RWPE1 (cell line): ENCODE measurements at regions not wholly inside any gene's neighbourhood (a gene's known extent, or its start where the extent isn't known, plus 50 kb on each side); places are given as distances from the start of the nearest gene placed in this dataset.

Experiments
- CTCF ChIA-PET: fragments of 350-600 bp; sonication (Branson Sonifier 250); formaldehyde crosslinking; extraction: SDS; loops from one replicate; lab custom pipeline; 2021; lab: Yijun Ruan, JAX
- POLR2A ChIA-PET: fragments of 400-600 bp; formaldehyde crosslinking; extraction: SDS; loops from one replicate; lab custom pipeline; 2020; ENCODE audit warnings: antibody characterized with exemption; ENCODE audit not compliant: low non-redundant PET; lab: Yijun Ruan, JAX
- DNase-seq: peaks from one replicate; pipeline ENCODE4 v3.0.0; 2012; ENCODE audit warnings: low spot score
- H3K27ac ChIP-seq: fragments of 450-650 bp; 2 replicates; pipeline ENCODE4 v1.5.1; 2017
- TF ChIP-seq, protein P1 (sequence below): fragments of 450-650 bp; conservative IDR thresholded peaks from 2 replicates; pipeline ENCODE4 v1.5.1; 2017; ENCODE audit warnings: low read depth, mild to moderate bottlenecking

DNA sequence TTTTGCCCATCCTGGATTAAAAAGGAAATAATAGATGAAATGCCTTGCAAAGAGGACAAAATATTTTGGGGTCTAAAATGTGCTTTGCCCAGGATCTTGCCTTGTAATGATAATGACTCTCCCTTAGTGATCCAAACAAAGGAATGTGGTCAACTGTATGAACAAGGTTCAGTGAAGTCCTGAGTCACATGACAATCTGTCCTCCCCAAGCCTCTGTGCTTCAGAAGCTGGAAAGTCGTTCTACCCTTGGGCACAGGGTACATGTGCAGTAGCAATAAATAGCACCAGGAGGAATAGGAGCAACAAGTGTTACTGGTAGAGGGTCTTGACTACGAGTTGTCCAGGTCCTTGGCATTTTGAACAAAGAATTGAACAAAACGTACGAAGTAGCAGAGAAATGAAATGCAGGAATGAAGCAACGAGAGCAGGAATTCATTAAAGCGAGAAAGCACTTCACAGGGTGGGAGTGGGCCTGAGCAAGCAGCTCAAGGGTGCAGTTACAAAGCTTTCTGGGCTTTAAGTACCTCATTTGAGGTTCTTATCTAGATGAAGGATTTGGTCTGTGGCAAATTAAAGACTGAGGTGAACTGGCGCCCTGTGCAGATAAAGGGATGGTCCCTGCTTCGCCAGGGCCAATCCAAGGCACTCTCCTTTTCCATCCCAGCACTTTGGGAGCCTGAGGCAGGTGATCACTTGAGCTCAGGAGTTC, 65.8 kb downstream of the RESF1 start:
- ChIA-PET POLR2A (no interaction called here), CTCF (no interaction called here)
- TF ChIP-seq, protein P1, sequence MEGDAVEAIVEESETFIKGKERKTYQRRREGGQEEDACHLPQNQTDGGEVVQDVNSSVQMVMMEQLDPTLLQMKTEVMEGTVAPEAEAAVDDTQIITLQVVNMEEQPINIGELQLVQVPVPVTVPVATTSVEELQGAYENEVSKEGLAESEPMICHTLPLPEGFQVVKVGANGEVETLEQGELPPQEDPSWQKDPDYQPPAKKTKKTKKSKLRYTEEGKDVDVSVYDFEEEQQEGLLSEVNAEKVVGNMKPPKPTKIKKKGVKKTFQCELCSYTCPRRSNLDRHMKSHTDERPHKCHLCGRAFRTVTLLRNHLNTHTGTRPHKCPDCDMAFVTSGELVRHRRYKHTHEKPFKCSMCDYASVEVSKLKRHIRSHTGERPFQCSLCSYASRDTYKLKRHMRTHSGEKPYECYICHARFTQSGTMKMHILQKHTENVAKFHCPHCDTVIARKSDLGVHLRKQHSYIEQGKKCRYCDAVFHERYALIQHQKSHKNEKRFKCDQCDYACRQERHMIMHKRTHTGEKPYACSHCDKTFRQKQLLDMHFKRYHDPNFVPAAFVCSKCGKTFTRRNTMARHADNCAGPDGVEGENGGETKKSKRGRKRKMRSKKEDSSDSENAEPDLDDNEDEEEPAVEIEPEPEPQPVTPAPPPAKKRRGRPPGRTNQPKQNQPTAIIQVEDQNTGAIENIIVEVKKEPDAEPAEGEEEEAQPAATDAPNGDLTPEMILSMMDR: no peak
- no peak for DNase-seq
- H3K27ac ChIP-seq: no peak overlapping the region

DNA sequence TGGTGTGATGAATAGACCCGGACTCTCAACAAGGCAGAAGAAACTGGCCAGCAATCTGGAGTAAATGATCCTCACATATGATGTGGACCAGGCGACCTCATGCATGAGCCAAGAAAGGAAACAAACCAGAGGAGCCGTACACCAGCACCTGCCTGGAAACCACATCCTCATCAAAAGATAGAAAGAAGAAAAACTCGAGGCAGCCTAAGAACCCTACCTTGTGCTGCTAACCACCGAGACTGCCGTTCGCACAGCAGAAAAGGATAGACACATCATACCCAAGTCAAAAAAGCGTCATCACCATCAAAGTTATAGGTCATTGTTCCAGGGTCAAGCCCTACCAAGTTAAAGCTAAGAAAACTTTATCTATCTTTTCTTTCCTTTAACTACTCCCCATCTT, 66.7 kb downstream of the RESF1 start:
- TF ChIP-seq, protein P1: no peak
- DNase-seq: no peak
- ChIA-PET CTCF (no interaction called here), POLR2A (no interaction called here)
- H3K27ac ChIP-seq: no peak overlapping the region

DNA sequence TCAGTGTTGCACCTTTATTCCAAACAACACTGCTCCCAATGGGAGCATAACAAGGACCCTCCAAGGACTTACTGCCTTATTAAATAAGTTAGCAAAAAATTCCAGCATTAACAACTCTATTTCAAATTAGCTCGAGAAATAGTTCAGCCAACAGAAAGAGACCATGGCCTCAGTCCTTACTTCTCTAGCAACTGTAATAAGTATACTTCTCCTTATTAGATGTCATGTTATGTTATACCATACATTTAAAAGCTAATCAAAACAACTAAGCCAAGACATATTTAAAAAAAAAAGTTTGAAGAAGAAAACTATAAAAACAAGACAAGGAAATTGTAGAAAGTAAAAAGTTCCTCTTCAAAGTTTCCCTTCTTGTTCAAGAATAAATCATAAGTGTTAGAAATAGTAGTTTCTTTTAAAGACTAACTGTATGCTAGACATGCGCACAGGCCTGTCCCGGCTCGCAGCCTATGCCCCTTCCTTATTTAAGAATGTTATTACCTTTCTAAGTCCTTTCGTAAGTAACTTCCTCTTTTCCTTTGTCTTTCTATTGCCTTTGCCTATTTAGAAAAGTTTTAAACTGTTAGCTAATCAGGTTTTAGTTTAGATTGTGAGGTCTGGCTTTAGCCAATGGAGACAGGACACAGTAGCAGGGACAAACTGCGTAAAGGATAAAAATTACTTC, 68.6 kb downstream of the RESF1 start:
- POLR2A ChIA-PET: no interaction called here
- H3K27ac ChIP-seq: no peak overlapping the region
- DNase-seq: no peak
- CTCF ChIA-PET: no interaction called here
- TF ChIP-seq, protein P1: no peak

DNA sequence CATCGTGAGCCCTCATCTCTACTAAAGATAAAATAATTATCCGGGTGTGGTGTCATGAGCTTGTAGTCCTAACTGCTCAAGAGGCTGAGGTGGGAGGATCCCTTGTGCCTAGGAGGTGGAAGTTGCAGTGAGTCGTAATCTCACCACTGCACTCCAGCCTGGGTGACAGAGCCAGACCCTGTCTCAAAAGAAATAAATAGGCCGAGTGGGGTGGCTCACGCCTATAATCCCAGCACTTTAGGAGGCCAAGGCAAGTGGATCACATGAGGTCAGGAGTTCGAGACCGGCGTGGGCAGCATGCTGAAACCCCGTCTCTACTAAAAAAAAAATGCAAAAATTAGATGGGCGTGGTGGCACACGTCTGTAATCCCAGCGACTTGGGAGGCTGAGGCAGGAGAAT, 70.9 kb downstream of the RESF1 start:
- DNase-seq: no peak
- CTCF ChIA-PET: interaction anchor here (0.6 kb wide), 1 partner anchor 1419 kb away, joined by 3 read pairs; no protein-coding TSS in a partner anchor
- H3K27ac ChIP-seq: no peak overlapping the region
- POLR2A ChIA-PET: no interaction called here
- TF ChIP-seq, protein P1: no peak

DNA sequence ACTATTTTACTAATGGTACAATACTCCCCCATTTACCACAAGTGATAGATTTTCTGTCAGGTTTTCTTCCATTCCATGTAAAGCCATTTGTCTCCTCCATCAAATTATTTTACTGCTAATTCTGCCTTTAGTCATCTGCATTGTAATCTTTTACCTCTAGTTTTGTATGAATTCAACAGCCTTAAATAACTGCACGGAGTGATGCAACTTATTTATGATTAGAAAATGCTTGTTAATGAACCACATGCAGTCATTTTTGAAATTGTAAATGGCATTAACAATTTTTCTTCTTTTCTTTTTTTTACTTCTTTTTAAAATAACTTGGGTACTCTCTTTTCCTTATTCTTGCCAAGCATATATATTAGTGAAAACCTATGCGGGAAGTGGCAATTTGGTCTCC, 71.5 kb downstream of the RESF1 start:
- ChIA-PET POLR2A (no interaction called here), CTCF (no interaction called here)
- H3K27ac ChIP-seq: no peak overlapping the region
- no peak for DNase-seq
- TF ChIP-seq, protein P1: no peak

DNA sequence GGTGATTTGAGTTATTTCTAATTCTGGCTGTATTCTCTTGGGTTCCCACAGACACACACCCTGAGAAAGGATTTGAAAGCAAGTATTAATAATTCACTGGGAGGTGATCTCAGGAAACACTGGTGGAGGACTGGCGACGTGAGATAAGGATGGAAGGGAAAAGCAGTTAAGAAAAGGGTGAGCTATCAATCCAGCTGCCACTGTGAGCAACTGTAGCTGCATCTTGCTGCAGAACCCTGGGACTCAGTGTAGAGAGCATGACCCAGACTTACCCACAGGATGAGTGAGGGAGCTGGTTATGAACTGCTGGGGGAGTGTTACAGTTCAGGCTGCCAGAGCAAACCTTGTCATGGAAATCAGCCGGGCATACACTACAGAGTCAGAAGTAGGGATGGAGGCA, 71.9 kb downstream of the RESF1 start:
- CTCF ChIA-PET: no interaction called here
- DNase-seq: no peak
- H3K27ac ChIP-seq: no peak overlapping the region
- TF ChIP-seq, protein P1: no peak
- POLR2A ChIA-PET: no interaction called here
